HG02973 (cell line): ENCODE measurements at regions not wholly inside any gene's neighbourhood (a gene's known extent, or its start where the extent isn't known, plus 50 kb on each side); places are given as distances from the start of the nearest gene placed in this dataset.
"Not testable (repeated sequence)": the region's sequence is repeated elsewhere in the genome, so short reads cannot be mapped to it uniquely, and the experiment has no call there.

Experiments
- ATAC-seq: cut with Tn5 transposase; IDR thresholded peaks from one replicate; pipeline ENCODE4 v1.9.1; 2021; ENCODE audit warnings: moderate library complexity; ENCODE audit not compliant: unreplicated experiment

DNA sequence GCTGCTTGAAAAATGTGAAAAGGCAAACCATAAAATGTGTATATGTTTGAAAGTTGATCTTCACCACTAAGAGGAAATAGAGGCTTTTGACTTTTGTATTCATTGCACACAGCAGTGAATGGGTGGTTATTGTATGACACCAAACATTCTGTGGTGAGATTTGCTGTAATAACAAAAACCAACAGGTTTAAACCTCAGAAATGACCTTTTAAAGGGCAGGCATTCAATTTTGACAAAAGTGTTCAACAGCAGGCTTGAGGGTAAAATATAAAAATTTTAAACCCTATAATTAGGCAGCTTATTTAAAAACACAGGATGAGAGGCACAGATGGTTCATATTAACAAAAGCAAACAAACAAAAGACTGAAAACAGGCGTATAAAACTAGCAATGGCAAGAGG is 128.1 kb upstream of the NUDT12 start:
- ATAC-seq: no peak

DNA sequence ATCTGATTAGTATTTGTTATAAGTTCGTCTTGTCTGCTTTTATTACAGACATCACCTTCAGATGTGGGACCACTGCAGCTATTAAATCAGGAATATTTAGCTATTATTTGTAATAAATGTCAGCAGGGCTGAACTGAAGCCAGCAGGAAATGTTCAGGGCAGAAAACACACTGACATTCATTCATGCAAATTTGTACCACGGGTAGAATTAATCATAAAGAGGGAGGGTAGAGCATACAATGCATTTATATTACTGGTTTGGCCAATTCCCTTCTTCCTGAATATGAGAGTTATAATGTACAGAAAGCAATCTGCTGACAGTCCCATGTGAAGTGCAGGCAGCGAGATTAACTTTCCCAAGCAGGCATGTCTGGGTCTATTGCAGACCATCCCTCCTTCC is 117.3 kb upstream of the NUDT12 start:
- ATAC-seq: no peak

DNA sequence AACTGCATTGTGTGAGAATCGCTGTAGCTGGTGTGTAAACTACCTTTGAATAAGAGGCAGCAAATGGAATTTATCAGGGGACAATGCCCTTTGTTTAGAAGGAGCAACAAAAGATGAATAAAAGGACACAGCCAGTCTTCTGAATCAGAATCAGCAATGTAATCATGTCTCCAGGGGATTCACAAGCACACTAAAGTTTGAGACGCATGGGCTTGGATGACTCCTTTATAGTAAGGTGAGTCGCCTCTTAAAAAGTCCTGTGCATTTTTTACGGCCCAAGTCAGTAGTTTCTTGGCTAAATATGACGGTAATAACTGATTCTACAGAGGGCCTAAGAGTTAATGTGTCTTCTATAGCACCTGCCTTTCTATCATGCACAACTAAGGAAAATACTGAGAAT is 113.6 kb upstream of the NUDT12 start:
- ATAC-seq: not testable (repeated sequence)

DNA sequence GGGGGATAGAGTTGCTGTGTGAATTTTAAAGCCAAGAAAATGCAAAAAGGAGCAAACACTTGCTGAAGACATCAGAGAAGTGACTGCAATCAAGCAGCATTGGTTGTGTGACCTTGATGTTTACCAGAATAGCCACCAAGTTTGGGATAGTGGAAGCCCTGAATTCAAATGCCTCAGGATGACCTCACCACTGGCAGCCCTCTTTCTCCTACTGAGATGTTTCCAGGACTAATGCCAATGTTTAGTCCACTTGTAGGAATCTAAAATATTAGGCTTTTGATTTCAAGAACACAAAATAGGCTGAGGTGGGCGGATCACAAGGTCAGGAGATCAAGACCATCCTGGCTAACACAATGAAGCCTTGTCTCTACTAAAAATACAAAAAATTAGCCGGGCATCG is 112.2 kb upstream of the NUDT12 start:
- ATAC-seq: no peak

DNA sequence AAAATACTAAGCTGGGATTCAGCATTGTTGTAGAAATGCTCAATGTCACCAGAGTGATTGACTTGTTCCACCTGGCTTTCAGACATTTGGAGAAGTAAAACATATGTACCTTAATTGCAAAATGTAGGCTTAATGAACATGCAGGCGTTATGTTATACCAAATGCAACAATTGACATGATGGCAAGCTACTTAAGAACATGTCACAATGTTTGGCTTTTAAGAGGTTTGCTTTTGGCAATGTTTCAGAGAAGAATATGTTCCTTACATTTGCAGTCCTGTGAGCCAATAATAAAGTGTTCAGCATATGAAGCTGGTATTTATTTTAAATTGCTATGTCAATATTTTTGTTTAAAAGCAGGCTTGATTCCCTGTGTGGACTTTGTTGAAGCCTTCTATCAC is 111.7 kb upstream of the NUDT12 start:
- ATAC-seq: no peak

DNA sequence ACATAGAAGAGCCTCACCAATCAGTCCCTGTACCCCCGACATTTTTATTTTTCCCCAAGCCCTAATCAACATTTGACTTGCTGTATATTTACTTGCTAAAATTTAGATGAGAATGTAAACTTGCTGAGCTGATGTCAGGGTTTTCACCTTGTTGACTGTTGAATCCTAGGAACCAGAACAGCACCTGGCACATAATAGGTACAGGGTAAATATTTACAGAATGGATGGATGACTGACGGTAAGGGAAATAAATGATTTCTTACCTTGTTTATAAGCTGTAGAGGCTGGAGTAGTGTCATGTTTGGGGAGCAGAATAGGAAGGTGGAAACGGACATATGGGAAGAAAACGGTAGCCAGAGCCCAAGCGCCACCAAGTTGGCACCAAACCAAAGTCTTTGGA is 107.0 kb upstream of the NUDT12 start:
- ATAC-seq: no peak

DNA sequence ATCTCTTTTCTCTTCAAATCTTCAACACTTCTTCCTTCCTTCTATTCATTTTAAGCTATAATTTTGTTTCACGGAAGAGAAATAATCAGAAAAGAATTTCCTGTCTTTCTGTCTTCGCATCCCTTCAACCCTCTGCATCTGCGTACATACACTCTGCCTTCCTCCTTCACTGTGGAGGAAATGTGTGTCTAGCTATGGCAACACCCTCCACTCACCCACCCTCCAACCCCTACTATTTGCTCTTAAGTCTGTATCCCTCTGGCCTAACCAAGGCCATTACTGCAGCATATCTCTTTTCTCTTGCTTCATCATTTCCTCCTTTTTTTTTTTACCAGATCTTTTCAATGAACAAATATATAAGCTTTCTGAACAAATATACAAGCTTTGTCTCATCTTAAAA is 105.7 kb upstream of the NUDT12 start:
- no peak for ATAC-seq

DNA sequence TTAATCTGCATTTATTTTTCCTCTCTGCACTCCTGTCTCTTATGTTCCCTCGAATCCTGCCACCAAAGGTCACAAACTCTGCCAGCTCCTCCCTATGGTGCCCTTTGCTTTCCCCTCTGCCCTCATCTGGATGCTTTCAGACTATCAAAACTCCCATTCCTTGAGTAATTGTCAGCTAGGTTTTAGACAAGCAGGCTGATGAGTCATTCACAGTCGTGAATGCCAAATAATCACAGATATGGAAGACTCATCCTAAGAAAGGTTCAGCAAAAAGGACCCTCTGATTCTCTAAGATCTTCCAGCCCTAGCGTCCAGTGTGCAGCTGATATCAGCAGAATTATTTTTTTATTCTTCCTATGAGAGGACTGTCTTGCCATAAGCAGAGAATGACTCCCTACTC is 104.5 kb upstream of the NUDT12 start:
- ATAC-seq: no peak

DNA sequence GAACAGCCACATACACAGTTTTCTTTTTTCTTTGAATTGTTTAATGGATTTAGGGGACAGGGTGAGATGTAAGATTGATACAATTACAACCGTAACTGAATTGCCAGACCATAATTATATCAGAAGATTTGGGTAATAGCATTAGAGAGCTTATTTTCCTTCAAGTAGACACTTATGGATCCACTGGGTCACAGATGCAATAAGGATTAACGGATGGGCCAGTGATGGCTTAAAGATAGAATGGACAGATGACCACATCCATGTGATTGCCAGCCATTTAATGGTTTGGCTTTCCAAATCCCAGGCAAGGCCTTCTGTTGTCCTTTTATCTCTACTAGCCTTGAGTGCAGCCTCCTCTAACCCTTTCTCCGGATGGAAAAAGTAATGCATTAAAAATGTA is 94.7 kb upstream of the NUDT12 start:
- ATAC-seq: no peak

DNA sequence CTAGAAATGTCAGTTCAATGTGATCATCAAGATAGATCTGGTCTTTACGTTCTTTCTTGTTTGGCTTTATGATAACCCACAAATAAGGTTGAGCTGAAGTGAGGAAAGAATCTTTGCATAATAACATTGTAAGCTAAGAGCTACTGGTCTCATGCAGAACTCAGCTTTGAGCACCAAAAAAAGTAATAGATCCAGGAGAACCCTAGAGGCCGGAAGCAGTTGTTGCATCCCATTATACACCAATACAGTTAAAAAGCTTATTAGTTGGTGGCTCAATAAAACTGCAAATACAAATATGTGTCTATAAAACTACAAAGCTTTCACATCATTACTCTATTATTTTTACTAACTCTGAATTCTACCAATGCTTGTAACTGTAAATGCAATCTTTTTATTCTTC is 85.5 kb upstream of the NUDT12 start:
- ATAC-seq: no peak

DNA sequence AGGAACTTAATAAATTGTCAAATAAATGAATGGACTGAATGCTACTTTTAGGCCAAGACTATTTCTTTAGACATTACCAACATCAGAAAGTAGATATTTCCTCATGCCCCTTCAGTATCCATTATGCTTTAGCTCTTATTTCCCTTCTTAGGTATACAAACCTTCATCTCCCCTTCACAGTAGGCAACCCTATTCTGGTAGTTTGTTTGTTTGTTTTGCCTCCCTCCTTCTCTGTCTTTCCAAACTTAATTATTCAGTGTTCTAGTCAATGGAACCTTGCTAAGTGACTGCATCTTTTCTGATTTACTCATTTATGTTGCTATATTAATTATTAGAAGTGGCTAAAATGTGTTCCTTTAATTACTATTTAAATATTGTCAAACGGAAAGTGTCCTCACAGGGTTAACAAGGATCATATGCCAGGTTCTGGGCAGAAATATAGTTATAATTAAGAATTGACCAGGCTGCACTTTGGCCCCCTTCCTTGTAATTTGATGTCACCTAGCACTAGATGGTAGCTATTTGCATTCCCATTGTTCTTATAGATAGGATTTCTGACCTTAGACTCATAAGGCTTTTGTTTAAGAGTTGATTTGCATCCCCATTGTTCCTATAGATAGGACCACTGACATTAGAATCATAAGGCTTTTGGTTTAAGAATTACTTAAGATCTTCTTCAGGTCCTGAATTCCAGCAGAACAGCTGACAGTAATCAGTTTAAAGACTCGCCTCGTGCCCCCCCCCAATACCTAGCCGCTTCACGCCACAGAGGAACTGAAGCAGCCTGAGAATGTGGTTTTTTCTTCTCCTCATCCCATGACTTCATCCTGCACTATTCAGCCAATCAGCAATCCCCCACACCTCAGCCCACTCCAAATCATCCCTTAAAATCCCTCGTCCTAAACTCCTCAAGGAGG is 84.4 kb upstream of the NUDT12 start:
- ATAC-seq: no peak

DNA sequence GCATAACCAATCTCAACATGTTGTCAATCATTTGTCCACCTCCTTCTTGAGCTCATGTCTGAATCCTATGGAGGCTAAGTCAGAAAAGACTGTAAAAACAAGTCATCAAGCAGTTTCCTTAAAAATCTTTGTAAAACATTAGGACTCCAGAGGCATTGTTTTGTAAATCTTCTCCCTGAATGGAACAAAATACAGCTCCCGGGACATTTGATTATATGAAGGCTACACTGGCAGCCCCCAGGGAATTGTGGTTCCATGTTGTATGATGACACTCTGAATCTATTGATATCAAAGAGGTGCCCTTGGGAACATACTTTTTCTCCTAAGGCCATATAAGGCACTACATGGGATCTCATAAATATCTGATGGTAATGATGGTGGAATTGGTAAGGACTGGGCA is 83.2 kb upstream of the NUDT12 start:
- no peak for ATAC-seq

DNA sequence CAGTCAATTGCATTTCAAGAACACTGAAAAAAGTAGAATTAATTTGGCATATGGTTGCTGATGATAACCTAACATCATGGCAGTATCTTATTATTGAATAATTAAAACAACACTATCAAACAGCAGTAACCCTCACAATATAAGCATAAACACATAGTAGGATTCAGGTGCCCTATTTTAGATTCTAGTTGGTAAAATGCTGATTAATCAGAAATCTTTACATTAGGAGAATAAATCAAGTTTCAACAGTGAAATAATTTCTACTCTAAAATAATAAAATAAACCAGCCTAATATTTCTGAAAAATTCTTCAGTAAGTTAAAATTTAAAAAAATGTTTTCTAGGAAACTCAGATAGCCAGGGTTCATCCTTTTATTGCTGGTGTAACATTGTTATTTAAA is 76.4 kb upstream of the NUDT12 start:
- no peak for ATAC-seq

DNA sequence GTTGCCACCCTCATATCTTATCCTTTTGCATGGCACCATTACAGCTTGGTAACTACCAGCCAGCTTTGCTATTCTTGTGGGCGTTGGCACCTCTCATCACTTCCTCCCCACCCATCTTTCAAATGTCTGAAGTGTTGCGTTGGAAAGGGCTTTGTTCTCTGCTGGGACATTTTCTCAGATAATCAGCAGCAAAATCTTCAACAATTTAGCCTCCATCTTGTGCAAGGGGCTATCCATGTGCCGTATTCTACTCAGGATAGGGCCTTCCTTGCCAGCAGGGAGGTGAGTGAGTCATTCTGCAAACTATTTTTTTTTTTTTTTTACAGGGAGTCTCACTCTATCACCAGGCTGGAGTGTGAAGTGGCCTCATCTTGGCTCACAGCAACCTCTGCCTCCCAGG is 62.1 kb upstream of the NUDT12 start:
- no peak for ATAC-seq

DNA sequence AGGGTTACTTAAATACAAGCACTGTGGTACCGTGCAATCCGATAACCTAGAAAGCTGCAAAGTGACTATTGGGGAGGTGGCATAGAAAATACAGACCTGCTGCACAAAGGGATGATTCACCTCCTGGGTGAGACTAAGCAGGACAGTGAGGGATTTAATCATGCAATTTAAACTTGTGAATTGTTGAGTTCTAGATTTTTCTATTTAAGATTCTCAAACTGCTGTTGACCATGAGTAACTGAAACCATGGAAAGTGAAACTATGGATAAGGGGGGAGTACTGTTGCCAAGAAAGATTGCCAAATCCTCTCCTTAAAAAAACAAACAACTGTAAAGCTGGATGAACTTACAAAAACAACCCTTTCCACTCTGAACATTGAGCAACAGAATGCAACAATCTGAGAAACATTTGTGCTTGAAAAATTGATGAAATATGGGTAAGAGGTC is 61.5 kb upstream of the NUDT12 start:
- no peak for ATAC-seq

DNA sequence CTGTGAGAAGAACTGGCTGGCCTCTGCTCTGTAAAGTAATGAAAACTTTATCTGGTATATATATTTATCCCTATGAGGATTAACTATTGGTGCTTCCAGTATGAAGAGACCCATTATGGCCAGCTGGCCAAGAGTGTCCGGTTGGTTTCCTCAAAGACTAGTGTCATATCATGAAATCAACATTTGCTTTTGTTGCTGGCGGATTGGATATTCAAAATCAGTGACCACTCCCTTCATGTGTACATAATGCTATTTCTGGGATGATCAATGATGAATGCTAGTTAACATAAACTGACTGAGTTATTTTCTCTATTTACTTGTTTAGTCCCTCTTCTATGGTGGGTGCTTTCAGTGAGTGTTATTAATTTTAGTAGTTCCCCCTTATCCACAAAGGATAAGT is 60.8 kb upstream of the NUDT12 start:
- ATAC-seq: no peak

DNA sequence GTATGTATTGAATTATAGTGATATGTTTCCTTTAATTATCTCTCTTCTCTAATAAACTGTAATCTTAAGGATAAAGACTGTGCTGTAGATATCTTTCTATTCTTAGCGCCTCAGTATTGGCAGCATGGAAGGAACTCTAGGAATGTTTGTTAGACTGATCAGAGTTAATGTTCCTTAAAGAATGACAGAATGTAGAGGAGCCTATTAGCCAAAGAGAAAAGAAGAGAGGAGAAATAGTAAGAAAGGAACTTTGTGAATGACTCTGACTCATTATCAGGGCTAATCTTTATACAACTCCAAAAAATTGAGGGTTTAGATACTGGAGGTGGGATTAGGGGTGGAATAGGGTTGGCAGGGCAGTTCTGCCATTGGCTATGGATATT is 59.0 kb upstream of the NUDT12 start:
- no peak for ATAC-seq

DNA sequence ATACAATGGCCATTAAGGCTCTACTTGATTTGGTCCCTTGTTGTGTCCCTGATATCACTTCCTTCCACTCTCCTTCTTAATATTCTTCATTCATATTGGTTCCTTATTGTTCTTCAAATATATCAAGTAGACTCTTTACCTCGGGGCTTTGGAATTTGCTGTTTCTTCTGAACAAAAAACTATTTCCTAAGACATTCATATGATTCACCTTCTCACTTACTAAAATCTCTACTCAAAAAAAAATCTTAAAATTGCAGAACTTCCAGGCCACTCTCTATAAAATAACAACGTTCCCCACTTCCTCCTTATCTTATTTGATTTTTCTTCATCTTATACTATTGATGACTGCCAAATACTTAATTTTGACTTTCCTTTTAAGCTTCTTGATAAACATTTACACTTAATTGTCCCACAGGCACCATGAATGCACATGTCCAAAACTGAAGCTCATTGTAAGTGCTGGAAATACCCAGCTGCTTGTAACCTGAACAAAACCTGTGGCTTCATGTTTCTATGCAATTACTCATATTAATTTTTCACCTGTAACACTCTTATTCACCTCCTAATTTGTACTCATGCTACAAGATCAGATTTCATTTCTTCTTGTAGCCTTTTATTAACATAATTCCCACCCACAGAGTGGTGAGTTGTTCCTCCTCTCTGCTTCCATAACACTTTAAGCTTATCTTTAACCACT is 58.4 kb upstream of the NUDT12 start:
- ATAC-seq: no peak

DNA sequence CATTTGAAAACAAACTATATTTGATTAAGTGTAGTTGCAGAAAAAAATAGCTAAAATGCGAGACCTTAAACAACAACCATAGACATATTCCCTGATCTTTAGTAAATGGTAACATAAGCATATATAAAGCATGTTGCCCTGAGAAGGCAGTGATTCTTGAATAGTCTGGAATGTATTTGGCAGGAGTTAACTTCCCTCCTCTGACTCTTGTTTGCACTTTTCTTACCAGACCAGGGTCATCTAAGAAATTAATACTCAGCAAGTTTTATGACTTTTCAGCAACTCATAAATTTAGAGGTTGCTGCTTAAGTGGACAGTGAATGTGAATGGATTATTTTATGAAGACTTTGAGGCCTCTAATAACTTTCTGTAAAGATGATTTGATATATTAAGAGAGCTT is 55.3 kb upstream of the NUDT12 start:
- ATAC-seq: no peak

DNA sequence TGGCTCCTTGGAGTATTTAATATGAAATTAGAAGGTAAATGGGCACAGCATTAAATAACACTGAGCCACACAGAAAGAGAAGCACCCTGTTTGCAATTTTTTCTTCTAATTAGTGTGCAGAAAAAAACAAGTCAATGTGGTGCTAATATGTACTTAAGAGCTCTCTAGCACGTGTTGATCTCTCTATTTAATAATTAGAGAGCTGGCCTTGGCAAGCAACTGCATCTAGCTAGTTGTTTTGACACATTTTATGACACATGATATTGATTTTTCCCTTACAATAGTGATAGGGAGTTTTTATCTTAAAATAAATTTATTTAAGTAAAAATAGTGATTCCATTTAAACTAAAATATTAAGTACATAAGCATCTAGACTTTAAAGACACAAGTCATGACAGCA is 54.5 kb upstream of the NUDT12 start:
- no peak for ATAC-seq

DNA sequence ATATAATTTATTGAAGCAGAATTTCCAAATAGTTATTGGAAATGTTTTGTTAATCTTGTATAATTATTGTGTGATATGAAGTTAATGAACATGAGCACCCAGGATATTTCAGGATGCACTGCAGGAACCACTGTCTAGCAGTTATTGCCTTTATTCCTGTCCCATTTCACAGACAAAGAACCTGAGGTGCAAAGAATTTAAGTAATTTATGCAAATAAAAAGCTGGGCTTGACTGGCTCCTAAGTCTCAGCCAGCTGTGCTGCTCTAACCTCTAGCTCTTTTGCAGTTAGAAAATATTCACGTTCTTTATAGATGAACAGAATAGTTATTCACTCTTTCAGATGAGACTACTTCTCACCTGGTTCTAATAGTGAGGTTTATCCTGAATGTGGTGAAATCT is 50.0 kb upstream of the NUDT12 start:
- no peak for ATAC-seq
